ENCODE measurements at regions not wholly inside any gene's neighbourhood (a gene's known extent, or its start where the extent isn't known, plus 50 kb on each side); places are given as distances from the start of the nearest gene placed in this dataset.

DNA sequence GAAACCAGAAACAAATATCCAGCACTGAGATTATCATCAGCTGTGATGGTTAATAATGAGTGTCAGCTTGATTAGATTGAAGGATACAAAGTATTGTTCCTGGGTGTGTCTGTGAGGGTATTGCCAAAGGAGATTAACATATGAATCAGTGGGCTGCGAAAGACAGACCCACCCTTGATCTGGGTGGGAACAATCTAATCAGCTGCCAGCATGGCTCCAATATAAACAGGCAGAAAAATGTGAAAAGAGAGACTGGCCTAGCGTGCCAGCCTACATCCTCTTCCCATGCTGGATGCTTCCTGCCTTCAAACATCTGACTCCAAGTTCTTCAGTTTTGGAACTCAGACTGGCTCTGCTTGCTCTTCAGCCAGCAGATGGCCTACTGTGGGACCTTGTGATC is 869.5 kb downstream of the SI start:
- TF ChIP-seq GATA2 (IDR thresholded peaks at IDR 0.05; ENCODE audit: low read depth, low read length) (no peak), GATA3 (IDR thresholded peaks at IDR 0.05; ENCODE audit: low read depth, low read length) (no peak)

DNA sequence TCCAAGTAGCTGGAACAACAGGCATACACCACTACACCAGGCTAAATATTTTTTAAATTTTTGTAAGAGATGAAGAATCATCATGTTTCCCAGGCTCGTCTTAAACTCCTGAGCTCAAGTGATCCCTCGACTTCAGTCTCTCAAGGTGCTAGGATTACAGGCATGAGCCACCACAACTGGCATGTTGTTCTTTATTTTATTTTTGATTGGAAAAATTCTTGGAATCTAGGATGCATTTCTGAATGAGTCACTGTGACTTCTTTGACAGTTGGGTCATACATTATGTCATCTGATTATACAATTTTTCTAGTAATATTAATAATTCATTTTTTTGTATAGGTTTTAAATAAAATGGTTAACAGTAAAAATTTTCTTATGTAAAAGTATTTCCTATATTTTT is 870.2 kb downstream of the SI start:
- no peak for TF ChIP-seq GATA3 (IDR thresholded peaks at IDR 0.05; ENCODE audit: low read depth, low read length)
- no peak for TF ChIP-seq GATA2 (IDR thresholded peaks at IDR 0.05; ENCODE audit: low read depth, low read length)

DNA sequence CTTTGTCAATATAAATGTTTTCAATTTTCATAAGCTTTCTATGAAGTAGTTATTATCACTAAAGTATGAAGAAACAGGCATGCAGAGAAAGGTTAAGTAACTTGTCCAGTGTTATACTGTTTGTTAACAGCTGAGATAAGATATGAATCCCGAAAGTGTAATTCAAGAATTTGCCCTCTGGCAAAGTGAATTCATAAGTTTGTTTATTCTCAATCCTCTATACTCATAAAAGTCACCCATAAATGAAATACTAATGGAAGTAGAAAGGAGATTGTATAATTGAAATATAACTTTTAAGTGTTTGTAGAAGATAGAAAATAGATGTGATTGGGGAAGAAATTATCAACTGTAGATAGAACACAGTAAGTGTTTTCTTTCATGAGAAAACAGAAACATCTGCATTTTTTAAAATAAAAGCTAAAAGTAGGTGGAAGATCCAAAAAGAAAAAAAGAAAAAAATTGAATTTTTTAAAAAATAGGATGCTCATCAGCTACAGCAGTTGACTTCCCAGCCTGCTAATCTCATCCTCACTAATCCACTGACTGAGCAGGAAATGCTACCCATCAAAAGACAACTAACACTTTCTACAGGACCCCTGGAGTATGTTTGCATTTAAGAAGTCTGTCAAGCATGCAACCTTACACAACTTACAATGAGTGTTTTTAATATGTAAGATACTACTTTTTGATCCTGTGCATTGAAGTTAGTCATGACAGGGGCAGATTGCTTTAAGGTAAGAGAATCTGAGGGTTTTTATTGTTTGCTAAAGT is 878.1 kb downstream of the SI start:
- no peak for TF ChIP-seq GATA2 (IDR thresholded peaks at IDR 0.05; ENCODE audit: low read depth, low read length)
- no peak for TF ChIP-seq GATA3 (IDR thresholded peaks at IDR 0.05; ENCODE audit: low read depth, low read length)

- TF ChIP-seq GATA2 (IDR thresholded peaks at IDR 0.05; ENCODE audit: low read depth, low read length) (no peak), GATA3 (IDR thresholded peaks at IDR 0.05; ENCODE audit: low read depth, low read length) (no peak)
Measured at GRCh38 chr3:164196477-164196876, 881.8 kb downstream of the SI start.

DNA sequence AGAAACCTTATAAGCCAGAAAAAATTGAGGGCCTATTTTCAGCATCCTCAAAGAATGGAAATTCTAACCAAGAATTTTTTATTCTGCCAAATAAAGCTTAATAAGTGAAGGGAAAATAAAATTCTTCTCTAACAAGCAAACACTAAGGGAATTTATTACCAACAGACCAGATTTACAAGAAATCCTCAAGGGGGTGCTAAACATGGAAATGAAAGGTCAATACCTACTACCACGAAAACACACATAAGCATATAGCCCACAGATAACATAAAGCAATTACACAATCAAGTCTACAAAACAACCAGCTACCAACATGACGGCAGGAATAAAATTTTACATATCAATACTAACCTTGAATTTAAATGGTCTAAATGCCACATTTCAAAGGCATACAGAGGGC is 883.5 kb downstream of the SI start:
- TF ChIP-seq GATA2 (IDR thresholded peaks at IDR 0.05; ENCODE audit: low read depth, low read length), result no peak
- TF ChIP-seq GATA3 (IDR thresholded peaks at IDR 0.05; ENCODE audit: low read depth, low read length), result no peak

- no peak for TF ChIP-seq GATA2 (IDR thresholded peaks at IDR 0.05; ENCODE audit: low read depth, low read length)
- no peak for TF ChIP-seq GATA3 (IDR thresholded peaks at IDR 0.05; ENCODE audit: low read depth, low read length)
Measured at GRCh38 chr3:164192974-164193373, 885.3 kb downstream of the SI start.

- TF ChIP-seq GATA2 (IDR thresholded peaks at IDR 0.05; ENCODE audit: low read depth, low read length) (no peak), GATA3 (IDR thresholded peaks at IDR 0.05; ENCODE audit: low read depth, low read length) (no peak)
Measured at GRCh38 chr3:164190566-164190965, 887.7 kb downstream of the SI start.

- no peak for TF ChIP-seq GATA2 (IDR thresholded peaks at IDR 0.05; ENCODE audit: low read depth, low read length)
Measured at GRCh38 chr3:164186095-164186494, 892.2 kb downstream of the SI start.

GRCh38 chr3:164179110-164179774 is 899.1 kb downstream of the SI start:
- TF ChIP-seq GATA2 (IDR thresholded peaks at IDR 0.05; ENCODE audit: low read depth, low read length), result no peak
- no peak for TF ChIP-seq GATA3 (IDR thresholded peaks at IDR 0.05; ENCODE audit: low read depth, low read length)

GRCh38 chr3:164174059-164174458 is 904.2 kb downstream of the SI start:
- TF ChIP-seq GATA2 (IDR thresholded peaks at IDR 0.05; ENCODE audit: low read depth, low read length) (no peak), GATA3 (IDR thresholded peaks at IDR 0.05; ENCODE audit: low read depth, low read length) (no peak)

- TF ChIP-seq GATA3 (IDR thresholded peaks at IDR 0.05; ENCODE audit: low read depth, low read length) (no peak), GATA2 (IDR thresholded peaks at IDR 0.05; ENCODE audit: low read depth, low read length) (no peak)
Measured at GRCh38 chr3:164155400-164155799, 922.9 kb downstream of the SI start.

GRCh38 chr3:164144824-164145223 is 933.5 kb downstream of the SI start:
- TF ChIP-seq GATA2 (IDR thresholded peaks at IDR 0.05; ENCODE audit: low read depth, low read length), result no peak
- TF ChIP-seq GATA3 (IDR thresholded peaks at IDR 0.05; ENCODE audit: low read depth, low read length), result no peak

DNA sequence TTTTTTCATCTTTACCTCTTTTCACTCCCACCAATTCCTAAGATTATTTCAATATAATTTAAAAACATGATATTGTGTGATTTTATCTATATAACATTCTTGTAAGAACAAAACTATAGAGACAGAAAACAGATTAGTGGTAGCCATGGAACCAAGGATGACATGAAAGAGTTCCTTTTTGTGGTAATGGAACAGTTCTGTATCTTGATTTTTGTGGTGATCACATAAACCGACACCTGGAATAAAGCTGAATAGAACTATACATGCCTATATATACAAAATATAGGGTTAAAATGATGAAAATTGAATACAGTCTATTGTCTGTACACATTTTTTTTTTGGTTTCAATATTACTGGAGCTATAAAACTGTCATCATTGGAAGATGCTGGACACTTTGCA is 945.4 kb downstream of the SI start:
- no peak for TF ChIP-seq GATA3 (IDR thresholded peaks at IDR 0.05; ENCODE audit: low read depth, low read length)
- no peak for TF ChIP-seq GATA2 (IDR thresholded peaks at IDR 0.05; ENCODE audit: low read depth, low read length)

DNA sequence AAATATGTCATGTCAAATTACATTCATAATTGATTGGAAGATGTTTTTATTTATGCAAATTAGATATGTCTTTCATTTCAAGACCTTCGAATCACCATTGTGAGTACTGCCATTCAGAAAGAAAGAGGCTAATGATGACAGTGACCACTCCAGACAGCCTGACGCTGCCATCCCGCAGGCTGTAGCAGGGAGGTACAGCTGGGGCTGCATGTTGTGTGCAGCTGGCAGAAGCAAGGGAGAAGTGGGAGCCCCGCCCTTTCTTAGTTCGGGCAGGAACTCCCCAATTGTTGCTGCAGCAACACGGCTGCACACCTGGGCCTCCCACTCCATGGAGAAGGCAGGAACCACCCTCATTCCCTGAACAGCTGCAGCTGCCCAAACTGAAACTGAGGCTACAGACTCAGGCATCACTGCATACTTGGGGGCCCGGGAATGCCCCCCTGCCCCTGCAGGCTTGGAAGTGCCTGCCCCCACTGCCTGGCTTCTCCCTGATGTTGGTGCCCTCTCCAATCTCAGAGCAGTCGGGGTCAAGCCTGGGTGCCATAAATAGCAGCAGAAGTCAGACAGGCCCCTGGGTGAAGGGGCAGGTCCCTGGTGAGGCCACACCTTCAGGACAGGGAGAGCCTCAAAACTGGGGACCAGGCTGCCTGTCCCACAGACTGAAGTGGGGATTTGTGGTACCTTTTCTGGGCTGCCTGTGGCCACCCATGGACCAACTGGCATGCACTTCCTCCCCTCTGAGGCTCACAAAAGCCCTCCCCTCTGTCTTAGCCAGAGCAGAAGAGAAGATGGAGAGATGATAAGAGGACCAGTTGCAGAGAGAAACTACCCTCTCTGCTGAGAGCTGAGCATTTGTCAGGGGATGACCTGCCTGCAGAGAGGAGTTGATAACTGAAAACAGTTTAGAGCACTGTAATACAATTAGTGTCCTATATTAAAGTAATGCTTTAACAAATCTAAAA is 964.6 kb downstream of the SI start:
- no peak for TF ChIP-seq GATA2 (IDR thresholded peaks at IDR 0.05; ENCODE audit: low read depth, low read length)
- no peak for TF ChIP-seq GATA3 (IDR thresholded peaks at IDR 0.05; ENCODE audit: low read depth, low read length)

Data from SH-SY5Y (cell line).